A549 (cell line): ENCODE measurements at regions not wholly inside any gene's neighbourhood (a gene's known extent, or its start where the extent isn't known, plus 50 kb on each side); places are given as distances from the start of the nearest gene placed in this dataset.

ENCODE experiments used
- CEBPB ChIP-seq, 2 experiments: fragments of >200 bp in 1 of 2; sonication (Bioruptor Twin) in 1 of 2; formaldehyde crosslinking in 1 of 2; IDR thresholded peaks; 2 replicates each; pipeline ENCODE4 v1.6.1; 2012 to 2016
- EP300 ChIP-seq, 2 experiments: fragments of >200 bp; sonication (Bioruptor Twin); formaldehyde crosslinking; IDR thresholded peaks; 2 replicates in 1 of 2; 3 replicates in 1 of 2; pipeline ENCODE4 v1.6.1; 2016 to 2017
- FOSB ChIP-seq: fragments of 250-450 bp; sonication (Bioruptor Pico); IDR thresholded peaks from 2 replicates; pipeline ENCODE4 v1.5.0; 2020; ENCODE audit warnings: mild to moderate bottlenecking, moderate library complexity
- GATA3 ChIP-seq: IDR thresholded peaks from 2 replicates; pipeline ENCODE4 v1.6.1; 2012; ENCODE audit warnings: borderline replicate concordance
- HDAC2 ChIP-seq: fragments of 200-600 bp; sonication (generic); IDR thresholded peaks from 2 replicates; pipeline ENCODE4 v1.6.1; 2016
- JUNB ChIP-seq: fragments of >200 bp; sonication (Bioruptor Twin); formaldehyde crosslinking; IDR thresholded peaks from 2 replicates; pipeline ENCODE4 v1.6.1; 2016
- MAFK ChIP-seq: fragments of 450-650 bp; IDR thresholded peaks from 2 replicates; pipeline ENCODE4 v1.6.1; 2014; ENCODE audit not compliant: partially characterized antibody
- POLR2A ChIP-seq: IDR thresholded peaks from 2 replicates; pipeline ENCODE4 v1.6.1; 2012; ENCODE audit warnings: mild to moderate bottlenecking, low read length
- RCOR1 ChIP-seq: fragments of 150-350 bp; IDR thresholded peaks from 2 replicates; pipeline ENCODE4 v1.6.1; 2014; ENCODE audit warnings: antibody characterized with exemption, low read length, low read depth
- TP53 ChIP-seq: fragments of 250-450 bp; sonication (Bioruptor Pico); IDR thresholded peaks from 2 replicates; pipeline ENCODE4 v1.5.0; 2021; ENCODE audit warnings: mild to moderate bottlenecking, moderate library complexity
- TF ChIP-seq, protein P1 (sequence below): fragments of >200 bp; sonication (Bioruptor Twin); formaldehyde crosslinking; IDR thresholded peaks from 3 replicates; pipeline ENCODE4 v1.5.1; 2016
- TF ChIP-seq, protein P2 (sequence below): IDR thresholded peaks from 2 replicates; pipeline ENCODE4 v1.6.1; 2012; ENCODE audit warnings: low read depth, borderline replicate concordance

DNA sequence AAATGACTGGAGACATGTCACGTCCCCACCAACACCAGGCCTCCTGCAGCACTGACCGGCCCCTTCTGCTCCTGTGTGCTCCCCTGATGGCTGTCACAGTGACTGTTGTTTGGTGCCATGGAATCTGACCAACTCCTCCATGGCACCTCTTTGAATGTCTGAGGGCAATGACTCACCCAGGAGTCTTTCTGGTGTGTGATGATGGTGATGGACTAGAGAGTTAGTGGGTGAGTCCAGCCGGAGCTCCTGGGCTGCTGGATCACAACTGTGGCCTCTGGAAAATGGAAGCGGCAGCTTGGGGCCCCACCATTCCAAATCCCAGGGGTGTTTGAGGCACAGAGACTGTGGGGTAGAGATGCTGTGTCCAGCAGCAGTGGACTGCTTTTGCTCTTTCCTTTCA is 133.3 kb downstream of the TFAP2C start:
- no peak for TF ChIP-seq HDAC2
- no peak for TF ChIP-seq RCOR1
- TF ChIP-seq, protein P1, sequence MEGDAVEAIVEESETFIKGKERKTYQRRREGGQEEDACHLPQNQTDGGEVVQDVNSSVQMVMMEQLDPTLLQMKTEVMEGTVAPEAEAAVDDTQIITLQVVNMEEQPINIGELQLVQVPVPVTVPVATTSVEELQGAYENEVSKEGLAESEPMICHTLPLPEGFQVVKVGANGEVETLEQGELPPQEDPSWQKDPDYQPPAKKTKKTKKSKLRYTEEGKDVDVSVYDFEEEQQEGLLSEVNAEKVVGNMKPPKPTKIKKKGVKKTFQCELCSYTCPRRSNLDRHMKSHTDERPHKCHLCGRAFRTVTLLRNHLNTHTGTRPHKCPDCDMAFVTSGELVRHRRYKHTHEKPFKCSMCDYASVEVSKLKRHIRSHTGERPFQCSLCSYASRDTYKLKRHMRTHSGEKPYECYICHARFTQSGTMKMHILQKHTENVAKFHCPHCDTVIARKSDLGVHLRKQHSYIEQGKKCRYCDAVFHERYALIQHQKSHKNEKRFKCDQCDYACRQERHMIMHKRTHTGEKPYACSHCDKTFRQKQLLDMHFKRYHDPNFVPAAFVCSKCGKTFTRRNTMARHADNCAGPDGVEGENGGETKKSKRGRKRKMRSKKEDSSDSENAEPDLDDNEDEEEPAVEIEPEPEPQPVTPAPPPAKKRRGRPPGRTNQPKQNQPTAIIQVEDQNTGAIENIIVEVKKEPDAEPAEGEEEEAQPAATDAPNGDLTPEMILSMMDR, result no peak
- no peak for TF ChIP-seq POLR2A
- no peak for TF ChIP-seq GATA3
- TF ChIP-seq, protein P2, sequence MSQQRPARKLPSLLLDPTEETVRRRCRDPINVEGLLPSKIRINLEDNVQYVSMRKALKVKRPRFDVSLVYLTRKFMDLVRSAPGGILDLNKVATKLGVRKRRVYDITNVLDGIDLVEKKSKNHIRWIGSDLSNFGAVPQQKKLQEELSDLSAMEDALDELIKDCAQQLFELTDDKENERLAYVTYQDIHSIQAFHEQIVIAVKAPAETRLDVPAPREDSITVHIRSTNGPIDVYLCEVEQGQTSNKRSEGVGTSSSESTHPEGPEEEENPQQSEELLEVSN, result no peak
- TF ChIP-seq MAFK, result no peak
- no peak for TF ChIP-seq EP300 (IDR thresholded peaks at IDR 0.05)
- no peak for TF ChIP-seq JUNB
- no peak for TF ChIP-seq CEBPB (IDR thresholded peaks at IDR 0.05)
- TF ChIP-seq FOSB (CRISPR knock-in tag), result no peak
- TF ChIP-seq TP53, result no peak
